Prostate gland (tissue), 2 donors: ENCODE measurements at regions not wholly inside any gene's neighbourhood (a gene's known extent, or its start where the extent isn't known, plus 50 kb on each side); places are given as distances from the start of the nearest gene placed in this dataset.

Source experiments
- POLR2A ChIP-seq: fragments of 450-650 bp; IDR thresholded peaks from one replicate; pipeline ENCODE4 v1.6.1; 2016; ENCODE audit warnings: antibody characterized with exemption, mild to moderate bottlenecking
- POLR2AphosphoS5 ChIP-seq: sonication (generic); formaldehyde crosslinking; IDR thresholded peaks from one replicate; pipeline ENCODE4 v1.6.1; 2017; ENCODE audit warnings: antibody characterized with exemption
- TF ChIP-seq, protein P1 (sequence below), 4 experiments: fragments of 200-600 bp in 2 of 4; fragments of 450-650 bp in 2 of 4; sonication (generic) in 2 of 4; IDR thresholded peaks; 1 replicate in 3 of 4; 2 replicates in 1 of 4; pipeline ENCODE4 v1.5.1; 2016 to 2019; ENCODE audit warnings: antibody characterized with exemption in 4 of 4, mild to moderate bottlenecking in 2 of 4, moderate library complexity in 2 of 4

DNA sequence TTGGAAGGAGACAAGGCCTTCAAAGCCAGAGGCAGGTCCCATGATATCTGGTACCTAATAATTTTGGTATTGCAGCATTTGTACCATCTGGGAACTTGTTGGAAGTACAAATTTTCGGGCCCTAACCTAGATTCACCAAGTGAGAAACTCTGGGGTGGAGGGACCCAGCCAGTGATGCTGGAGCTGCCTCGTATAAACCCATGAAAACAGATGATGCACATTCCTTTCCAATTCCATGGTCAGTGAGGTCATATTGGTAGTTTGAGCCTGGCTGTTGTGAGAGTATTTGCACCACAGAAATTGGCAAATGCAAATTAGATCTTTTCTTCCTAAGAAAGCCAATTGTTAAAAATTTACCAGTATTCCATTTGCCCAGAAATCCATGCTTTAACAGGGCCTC is 269.6 kb upstream of the PLXNA2 start:
- TF ChIP-seq, protein P1, sequence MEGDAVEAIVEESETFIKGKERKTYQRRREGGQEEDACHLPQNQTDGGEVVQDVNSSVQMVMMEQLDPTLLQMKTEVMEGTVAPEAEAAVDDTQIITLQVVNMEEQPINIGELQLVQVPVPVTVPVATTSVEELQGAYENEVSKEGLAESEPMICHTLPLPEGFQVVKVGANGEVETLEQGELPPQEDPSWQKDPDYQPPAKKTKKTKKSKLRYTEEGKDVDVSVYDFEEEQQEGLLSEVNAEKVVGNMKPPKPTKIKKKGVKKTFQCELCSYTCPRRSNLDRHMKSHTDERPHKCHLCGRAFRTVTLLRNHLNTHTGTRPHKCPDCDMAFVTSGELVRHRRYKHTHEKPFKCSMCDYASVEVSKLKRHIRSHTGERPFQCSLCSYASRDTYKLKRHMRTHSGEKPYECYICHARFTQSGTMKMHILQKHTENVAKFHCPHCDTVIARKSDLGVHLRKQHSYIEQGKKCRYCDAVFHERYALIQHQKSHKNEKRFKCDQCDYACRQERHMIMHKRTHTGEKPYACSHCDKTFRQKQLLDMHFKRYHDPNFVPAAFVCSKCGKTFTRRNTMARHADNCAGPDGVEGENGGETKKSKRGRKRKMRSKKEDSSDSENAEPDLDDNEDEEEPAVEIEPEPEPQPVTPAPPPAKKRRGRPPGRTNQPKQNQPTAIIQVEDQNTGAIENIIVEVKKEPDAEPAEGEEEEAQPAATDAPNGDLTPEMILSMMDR (IDR thresholded peaks at IDR 0.05) = no peak
- no peak for TF ChIP-seq POLR2A
- no peak for TF ChIP-seq POLR2AphosphoS5
